Psoas muscle (tissue), 7 donors: ENCODE measurements at regions not wholly inside any gene's neighbourhood (a gene's known extent, or its start where the extent isn't known, plus 50 kb on each side); places are given as distances from the start of the nearest gene placed in this dataset.

ENCODE experiments used
- ATAC-seq, 4 donors: fragments of 200-7000 bp; cut with Tn5 transposase; one replicate each; pipeline ENCODE4 v1.9.1; 2020; ENCODE audit warnings: moderate library complexity in 3 of 4, mild to moderate bottlenecking in 2 of 4
- DNase-seq, 2 donors: peaks; one replicate each; pipeline ENCODE4 v3.0.0-alpha.2; 2020
- H3K27ac ChIP-seq: fragments of 200-600 bp; one replicate; pipeline ENCODE4 v1.8.0; 2022
- H3K27me3 ChIP-seq, 3 donors: fragments of 200-600 bp in 1 of 3; one replicate each; pipeline versions ENCODE4 v1.6.1 to v1.8.0; 2013 to 2022; ENCODE audit warnings: low read length in 2 of 3, mild to moderate bottlenecking in 2 of 3, moderate library complexity in 1 of 3; ENCODE audit not compliant: insufficient read depth in 3 of 3
- H3K36me3 ChIP-seq, 2 donors: fragments of 200-600 bp in 1 of 2; one replicate each; pipeline versions ENCODE4 v1.6.1 to v1.8.0; 2013 to 2022; ENCODE audit warnings: low read depth in 1 of 2, mild to moderate bottlenecking in 1 of 2, moderate library complexity in 1 of 2; ENCODE audit not compliant: insufficient read depth in 1 of 2
- H3K4me1 ChIP-seq: fragments of 200-600 bp; one replicate; pipeline ENCODE4 v1.8.0; 2022
- H3K4me3 ChIP-seq: fragments of 200-600 bp; one replicate; pipeline ENCODE4 v1.8.0; 2022; ENCODE audit warnings: mild to moderate bottlenecking
- H3K9me3 ChIP-seq: fragments of 200-600 bp; one replicate; pipeline ENCODE4 v1.8.0; 2022
- WGBS, 3 donors: extraction: QIAGEN DNeasy Blood & Tissue Kit; methylation state at CpG; one replicate each; pipeline versions ENCODE4 v1.1.6 to v1.1.7; 2013; 5-methylcytosine and 5-hydroxymethylcytosine counted together
- intact Hi-C, 2 donors: fragments of 100-400 bp; cut with DNase I; formaldehyde crosslinking; loops; one replicate each; pipeline versions ENCODE4 v1.11.0 to v1.14.2; 2022
- TF ChIP-seq, protein P1 (sequence below): fragments of 200-600 bp; IDR thresholded peaks from one replicate; pipeline ENCODE4 v1.8.0; 2022; ENCODE audit warnings: antibody characterized with exemption
- donor health status: healthy with polysubstance abuse.
- donor health status: DM: no; HTN: no; CAD: no; lungs with moderate emphysema.
- donor health status: Bipolar disorder and iron deficiency.
- donor health status: healthy.
- donor health status: DM: yes; HTN: yes; CAD: no.
- donor health status: DM: no; HTN: no; CAD: no.
- donor health status: DM: yes; HTN: yes; CAD: no.

DNA sequence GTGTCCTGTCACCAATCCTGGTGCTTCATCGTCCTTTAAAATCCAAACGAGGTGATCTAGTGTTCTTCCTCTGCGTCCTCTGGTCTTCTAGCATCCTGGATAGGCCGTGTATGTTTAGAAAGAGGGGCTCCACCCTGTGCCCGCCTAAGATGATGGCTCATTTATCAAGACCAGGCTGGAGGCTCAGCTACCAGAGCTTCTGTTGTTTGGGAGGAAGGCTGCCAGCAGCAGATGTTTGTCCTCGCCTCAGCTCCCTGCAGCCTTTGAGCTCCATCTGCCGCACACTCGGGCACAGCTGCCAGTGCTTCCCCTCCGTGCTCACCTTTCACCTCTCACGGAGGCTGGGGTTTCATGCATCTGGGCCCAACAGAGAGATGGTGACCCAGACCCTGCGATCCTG, 954.7 kb upstream of the RBFOX1 start:
- H3K4me3 ChIP-seq = no peak overlapping the region
- H3K27me3 ChIP-seq = no peaks in the 10 kb centered on the region
- 77 to 80% (median 77%) methylated on average over 11 of the region's 11 CpGs for WGBS, 3 donors
- intact Hi-C loops = no loop called here
- H3K36me3 ChIP-seq = no peaks in the 10 kb centered on the region
- ATAC-seq (no peak), DNase-seq (no peak)
- H3K27ac ChIP-seq = no peak overlapping the region
- no peaks in the 10 kb centered on the region for H3K9me3 ChIP-seq
- H3K4me1 ChIP-seq = no peaks in the 10 kb centered on the region
- TF ChIP-seq, protein P1, sequence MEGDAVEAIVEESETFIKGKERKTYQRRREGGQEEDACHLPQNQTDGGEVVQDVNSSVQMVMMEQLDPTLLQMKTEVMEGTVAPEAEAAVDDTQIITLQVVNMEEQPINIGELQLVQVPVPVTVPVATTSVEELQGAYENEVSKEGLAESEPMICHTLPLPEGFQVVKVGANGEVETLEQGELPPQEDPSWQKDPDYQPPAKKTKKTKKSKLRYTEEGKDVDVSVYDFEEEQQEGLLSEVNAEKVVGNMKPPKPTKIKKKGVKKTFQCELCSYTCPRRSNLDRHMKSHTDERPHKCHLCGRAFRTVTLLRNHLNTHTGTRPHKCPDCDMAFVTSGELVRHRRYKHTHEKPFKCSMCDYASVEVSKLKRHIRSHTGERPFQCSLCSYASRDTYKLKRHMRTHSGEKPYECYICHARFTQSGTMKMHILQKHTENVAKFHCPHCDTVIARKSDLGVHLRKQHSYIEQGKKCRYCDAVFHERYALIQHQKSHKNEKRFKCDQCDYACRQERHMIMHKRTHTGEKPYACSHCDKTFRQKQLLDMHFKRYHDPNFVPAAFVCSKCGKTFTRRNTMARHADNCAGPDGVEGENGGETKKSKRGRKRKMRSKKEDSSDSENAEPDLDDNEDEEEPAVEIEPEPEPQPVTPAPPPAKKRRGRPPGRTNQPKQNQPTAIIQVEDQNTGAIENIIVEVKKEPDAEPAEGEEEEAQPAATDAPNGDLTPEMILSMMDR = no peak

DNA sequence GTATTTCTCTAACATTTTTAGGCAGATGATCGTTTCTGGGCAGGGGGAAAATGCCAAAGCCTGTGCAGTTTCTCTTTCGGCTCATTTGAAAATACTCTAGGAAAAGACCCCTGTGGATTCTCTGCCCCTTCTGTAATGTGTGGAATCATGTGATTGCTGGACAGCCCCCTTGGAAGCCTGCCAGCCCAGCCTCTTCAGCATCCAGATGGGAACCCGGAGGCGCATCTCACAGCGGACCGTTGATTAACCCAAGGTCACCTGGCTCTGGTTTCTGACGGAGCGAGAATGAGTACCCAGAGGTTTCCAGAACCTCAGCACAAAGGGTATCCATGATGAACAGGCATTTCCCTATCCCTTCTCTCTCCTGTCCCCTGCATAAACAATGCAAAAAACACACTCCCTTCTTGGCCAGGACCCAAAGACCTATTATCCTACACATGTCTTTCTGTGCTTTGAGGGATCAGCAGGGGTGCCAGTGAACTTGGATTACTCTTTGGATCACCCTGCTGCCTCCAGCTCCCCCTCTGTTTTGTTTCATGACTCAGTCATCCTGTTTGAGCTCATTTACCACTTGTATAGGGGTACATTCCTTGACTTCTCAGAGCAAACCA, 957.1 kb upstream of the RBFOX1 start:
- DNase-seq = no peak
- TF ChIP-seq, protein P1 = no peak
- no peak overlapping the region for H3K4me3 ChIP-seq
- intact Hi-C loops = no loop called here
- H3K4me1 ChIP-seq = no peaks in the 10 kb centered on the region
- no peaks in the 10 kb centered on the region for H3K36me3 ChIP-seq
- WGBS, 3 donors = 24 to 34% (median 30%) methylated on average over 8 of the region's 8 CpGs
- no peaks in the 10 kb centered on the region for H3K9me3 ChIP-seq
- H3K27me3 ChIP-seq = no peaks in the 10 kb centered on the region
- no peak for ATAC-seq
- H3K27ac ChIP-seq = no peak overlapping the region

GRCh38 chr16:6374821-6375220, 957.8 kb upstream of the RBFOX1 start:
- no peaks in the 10 kb centered on the region for H3K27me3 ChIP-seq
- 6 to 10% (median 7%) methylated on average over 3 of the region's 3 CpGs for WGBS, 3 donors

DNA sequence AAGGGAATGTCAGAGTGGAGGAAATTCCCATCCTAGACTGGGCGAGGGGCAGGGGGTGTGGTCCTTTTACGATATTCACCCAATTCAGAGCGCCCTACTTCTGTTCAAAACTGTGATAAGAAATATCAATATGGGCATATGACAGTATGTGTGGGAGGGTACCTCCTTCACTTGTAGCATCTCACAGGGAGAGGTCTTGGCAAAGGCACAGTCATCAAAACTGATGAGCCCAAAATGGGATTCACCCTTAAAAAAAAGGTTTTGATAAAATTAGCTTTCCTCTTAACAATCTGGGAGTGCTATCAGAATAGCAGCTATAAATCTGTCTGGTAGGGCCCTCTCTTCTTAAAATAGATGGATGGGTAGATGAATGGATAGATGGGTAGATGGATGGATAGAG, 967.8 kb upstream of the RBFOX1 start:
- no peak for ATAC-seq
- WGBS, 3 donors = 86 to 89% (median 86%) methylated on average over 3 of the region's 3 CpGs
- H3K4me1 ChIP-seq = no peaks in the 10 kb centered on the region
- no peaks in the 10 kb centered on the region for H3K27me3 ChIP-seq
- TF ChIP-seq, protein P1 = no peak
- no peak overlapping the region for H3K4me3 ChIP-seq
- H3K27ac ChIP-seq = no peak overlapping the region
- no peak for DNase-seq
- intact Hi-C loops = no loop called here
- no peaks in the 10 kb centered on the region for H3K36me3 ChIP-seq
- no peaks in the 10 kb centered on the region for H3K9me3 ChIP-seq

More at GRCh38 chr16:6374821-6375220, 957.8 kb upstream of the RBFOX1 start:
- Histone ChIP-seq H3K27ac (no peak overlapping the region), H3K9me3 (no peaks in the 10 kb centered on the region), H3K4me1 (no peaks in the 10 kb centered on the region), H3K36me3 (no peaks in the 10 kb centered on the region), H3K4me3 (no peak overlapping the region)
- intact Hi-C loops = no loop called here
- TF ChIP-seq, protein P1 = no peak
- ATAC-seq = no peak
- no peak for DNase-seq
